Aorta (tissue), 5 donors: ENCODE measurements at regions not wholly inside any gene's neighbourhood (a gene's known extent, or its start where the extent isn't known, plus 50 kb on each side); places are given as distances from the start of the nearest gene placed in this dataset.

Source experiments
- ATAC-seq: fragments of 200-7000 bp; cut with Tn5 transposase; one replicate; pipeline ENCODE4 v1.9.1; 2022; ENCODE audit warnings: moderate library complexity; ENCODE audit not compliant: low FRiP score
- DNase-seq, 2 donors: peaks; one replicate each; pipeline ENCODE4 v3.0.0-alpha.2; 2020
- H3K27ac ChIP-seq, 2 donors: one replicate each; pipeline ENCODE4 v1.5.1; 2013; ENCODE audit warnings: low read length in 2 of 2, mild to moderate bottlenecking in 2 of 2, moderate library complexity in 2 of 2, control low read depth in 1 of 2, inconsistent platforms in 1 of 2, low read depth in 1 of 2
- H3K27me3 ChIP-seq, 2 donors: one replicate each; pipeline ENCODE4 v1.6.1; 2013; ENCODE audit warnings: control low read depth in 1 of 2, low read length in 1 of 2, mild to moderate bottlenecking in 1 of 2, moderate library complexity in 1 of 2; ENCODE audit not compliant: insufficient read depth in 2 of 2, control insufficient read depth in 1 of 2
- H3K36me3 ChIP-seq, 2 donors: one replicate each; pipeline ENCODE4 v1.6.1; 2013; ENCODE audit warnings: control low read depth in 1 of 2, low read length in 1 of 2, mild to moderate bottlenecking in 1 of 2; ENCODE audit not compliant: insufficient read depth in 2 of 2, control insufficient read depth in 1 of 2
- H3K4me1 ChIP-seq, 2 donors: one replicate each; pipeline ENCODE4 v1.6.1; 2013; ENCODE audit warnings: low read length in 2 of 2, control low read depth in 1 of 2, mild to moderate bottlenecking in 1 of 2, moderate library complexity in 1 of 2; ENCODE audit not compliant: insufficient read depth in 2 of 2, control insufficient read depth in 1 of 2
- H3K4me3 ChIP-seq, 2 donors: one replicate each; pipeline ENCODE4 v1.5.1; 2013; ENCODE audit warnings: low read length in 2 of 2, control low read depth in 1 of 2, mild to moderate bottlenecking in 1 of 2
- H3K9me3 ChIP-seq: one replicate; pipeline ENCODE4 v1.6.1; 2013; ENCODE audit warnings: mild to moderate bottlenecking, low read length; ENCODE audit not compliant: control insufficient read depth
- WGBS, 2 donors: extraction: QIAGEN DNeasy Blood & Tissue Kit; methylation state at CpG; one replicate each; pipeline ENCODE4 v1.1.7; 2013; 5-methylcytosine and 5-hydroxymethylcytosine counted together
- intact Hi-C, 2 donors: fragments of 100-400 bp; cut with DNase I; formaldehyde crosslinking; loops; one replicate each; pipeline versions ENCODE4 v1.14.2 to v1.15.0; 2022
- donor health status: healthy with polysubstance abuse.
- donor health status: Bipolar disorder and iron deficiency.
- donor health status: DM: no; HTN: no; CAD: no.
- donor health status: DM: no; HTN: no; CAD: no.
- donor health status: DM: yes; HTN: yes; CAD: no.

- Histone ChIP-seq H3K4me3 (no peak overlapping the region), H3K36me3 (no peaks in the 10 kb centered on the region)
- intact Hi-C loops, result no loop called here
Observed at GRCh38 chr3:182490596-182491491, 302.5 kb upstream of the ATP11B start.

DNA sequence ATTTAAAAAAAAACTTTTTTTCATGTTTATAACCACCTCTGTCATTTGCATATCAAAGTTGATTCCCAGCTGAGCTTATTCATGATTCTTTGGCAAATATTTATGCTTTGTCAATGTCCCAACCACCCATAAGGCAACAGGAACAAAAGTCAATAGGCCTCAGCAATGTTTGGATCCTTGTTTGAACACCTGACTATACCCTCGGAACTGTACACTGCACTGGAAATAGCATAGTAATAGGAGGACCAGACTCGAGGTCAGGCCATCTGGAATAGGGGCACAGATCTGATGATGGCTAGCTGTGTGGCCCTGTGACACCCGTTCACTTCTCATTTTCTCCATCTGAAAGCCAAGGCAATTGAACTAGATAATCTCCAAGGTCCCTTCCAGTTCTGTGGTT is 301.7 kb upstream of the ATP11B start:
- intact Hi-C loops, result no loop called here
- ATAC-seq (no peak), DNase-seq (no peak)
- Histone ChIP-seq H3K27ac (no peak overlapping the region), H3K4me1 (no peaks in the 10 kb centered on the region), H3K36me3 (no peaks in the 10 kb centered on the region), H3K4me3 (no peak overlapping the region), H3K9me3 (no peaks in the 10 kb centered on the region), H3K27me3 (no peaks in the 10 kb centered on the region)
- WGBS, 2 donors, result 66 to 68% methylated on average over 3 of the region's 3 CpGs

More at GRCh38 chr3:182490596-182491491, 302.5 kb upstream of the ATP11B start:
- no peak for DNase-seq
- no peak for ATAC-seq
- 43 to 45% methylated on average over 10 of the region's 10 CpGs for WGBS, 2 donors
- Histone ChIP-seq H3K4me1 (no peaks in the 10 kb centered on the region), H3K27me3 (no peaks in the 10 kb centered on the region), H3K27ac (no peak overlapping the region), H3K9me3 (no peaks in the 10 kb centered on the region)

DNA sequence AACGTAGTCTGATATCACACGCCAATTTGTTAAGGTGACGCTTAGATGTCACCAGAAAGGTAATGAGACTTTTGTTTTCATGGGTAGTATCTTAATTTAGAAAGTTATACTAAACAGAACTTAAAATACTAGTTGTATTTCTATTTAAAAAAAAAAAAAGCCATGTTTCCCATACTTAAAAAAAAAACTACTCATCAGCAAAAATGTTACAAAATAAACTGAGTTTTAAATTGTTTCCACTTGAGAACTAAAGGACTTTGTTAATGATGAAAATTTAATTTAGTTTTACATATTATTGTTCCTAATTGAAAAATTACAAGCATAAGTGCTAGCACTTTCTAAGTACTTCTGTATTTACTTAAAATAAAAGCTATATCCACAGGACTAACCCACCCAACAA is 300.8 kb upstream of the ATP11B start:
- intact Hi-C loops, result no loop called here
- Histone ChIP-seq H3K9me3 (peaks cover 1% of the 10 kb centered on the region), H3K27me3 (no peaks in the 10 kb centered on the region), H3K27ac (no peak overlapping the region), H3K4me3 (no peak overlapping the region), H3K36me3 (no peaks in the 10 kb centered on the region), H3K4me1 (no peaks in the 10 kb centered on the region)
- DNase-seq (no peak), ATAC-seq (no peak)
- WGBS, 2 donors, result 89 to 95% methylated on average over 3 of the region's 3 CpGs

GRCh38 chr3:182500289-182500688 is 293.0 kb upstream of the ATP11B start:
- Histone ChIP-seq H3K4me1 (no peaks in the 10 kb centered on the region), H3K36me3 (no peaks in the 10 kb centered on the region), H3K27me3 (no peaks in the 10 kb centered on the region), H3K27ac (no peak overlapping the region), H3K9me3 (peaks cover 1% of the 10 kb centered on the region), H3K4me3 (no peak overlapping the region)
- ATAC-seq (no peak), DNase-seq (no peak)
- 62 to 63% methylated on average over 10 of the region's 10 CpGs for WGBS, 2 donors
- intact Hi-C loops, result no loop called here

GRCh38 chr3:182501856-182502255 is 291.4 kb upstream of the ATP11B start:
- Histone ChIP-seq H3K4me1 (no peaks in the 10 kb centered on the region), H3K27ac (no peak overlapping the region), H3K36me3 (no peaks in the 10 kb centered on the region), H3K27me3 (no peaks in the 10 kb centered on the region), H3K4me3 (no peak overlapping the region), H3K9me3 (peaks cover 1% of the 10 kb centered on the region)
- ATAC-seq (no peak), DNase-seq (no peak)
- WGBS, 2 donors, result 3 to 9% methylated on average over 3 of the region's 3 CpGs
- intact Hi-C loops, result no loop called here

- Histone ChIP-seq H3K9me3 (peaks cover 1% of the 10 kb centered on the region), H3K27me3 (no peaks in the 10 kb centered on the region), H3K4me1 (no peaks in the 10 kb centered on the region), H3K27ac (no peak overlapping the region), H3K36me3 (no peaks in the 10 kb centered on the region), H3K4me3 (no peak overlapping the region)
- intact Hi-C loops, result no loop called here
- DNase-seq, result no peak
- no peak for ATAC-seq
- 61 to 73% methylated on average over 2 of the region's 2 CpGs for WGBS, 2 donors
Observed at GRCh38 chr3:182503401-182503800, 289.9 kb upstream of the ATP11B start.

- Histone ChIP-seq H3K27ac (no peak overlapping the region), H3K4me1 (no peaks in the 10 kb centered on the region), H3K36me3 (no peaks in the 10 kb centered on the region), H3K9me3 (peaks cover 1% of the 10 kb centered on the region), H3K27me3 (no peaks in the 10 kb centered on the region), H3K4me3 (no peak overlapping the region)
- intact Hi-C loops, result no loop called here
- ATAC-seq (no peak), DNase-seq (no peak)
- 21 to 23% methylated on average over 13 of the region's 13 CpGs for WGBS, 2 donors
Observed at GRCh38 chr3:182508919-182509711, 284.2 kb upstream of the ATP11B start.

DNA sequence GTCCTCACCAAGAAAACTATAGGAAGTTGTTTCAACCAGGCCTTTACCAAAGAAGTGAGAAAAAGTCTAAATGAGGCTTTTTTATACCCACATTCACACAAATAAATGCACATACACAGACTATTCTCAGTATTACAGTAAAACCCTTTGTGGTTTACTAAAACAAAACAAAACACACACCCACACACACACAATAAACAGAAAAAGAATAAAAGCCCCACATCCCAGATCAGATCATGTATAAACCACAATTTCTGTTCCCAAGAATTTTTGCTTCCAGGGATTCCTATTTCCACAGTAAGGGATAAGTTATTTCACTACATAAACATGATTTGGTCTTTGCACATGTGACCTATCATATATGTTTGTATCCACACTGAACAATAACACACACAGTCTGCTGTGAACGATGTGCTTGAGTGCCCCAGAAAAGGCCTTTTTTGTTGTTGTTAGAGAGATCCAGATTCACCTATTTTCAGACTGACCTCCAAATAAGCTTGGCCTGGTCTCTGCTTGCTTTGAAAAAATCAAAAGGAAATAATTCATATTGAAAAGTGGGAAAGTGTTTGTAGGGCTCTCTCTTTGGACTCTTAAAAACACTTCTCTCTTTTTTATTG is 283.4 kb upstream of the ATP11B start:
- WGBS, 2 donors, result 26 to 30% methylated on average over 1 of the region's 1 CpG
- no peak overlapping the region for H3K27ac ChIP-seq
- no peaks in the 10 kb centered on the region for H3K4me1 ChIP-seq
- H3K27me3 ChIP-seq, result no peaks in the 10 kb centered on the region
- ATAC-seq, result no peak
- H3K4me3 ChIP-seq, result no peak overlapping the region
- no peaks in the 10 kb centered on the region for H3K36me3 ChIP-seq
- no peak for DNase-seq
- H3K9me3 ChIP-seq, result peaks cover 1% of the 10 kb centered on the region
- intact Hi-C loops, result no loop called here
